Progenitor cell of endocrine pancreas (in vitro differentiated cells): ENCODE measurements at regions not wholly inside any gene's neighbourhood (a gene's known extent, or its start where the extent isn't known, plus 50 kb on each side); places are given as distances from the start of the nearest gene placed in this dataset.

ENCODE experiments used
- DNase-seq: peaks from one replicate; pipeline ENCODE4 v3.0.0; 2021; ENCODE audit warnings: low spot score; ENCODE audit not compliant: unreplicated experiment
- H3K27ac Mint-ChIP-seq: 2 replicates; pipeline ENCODE4 v1.8.0; 2021; ENCODE audit warnings: mild to moderate bottlenecking, moderate library complexity, mixed read lengths
- H3K27me3 Mint-ChIP-seq: 2 replicates; pipeline ENCODE4 v1.8.0; 2021; ENCODE audit warnings: mixed read lengths
- H3K36me3 Mint-ChIP-seq: 2 replicates; pipeline ENCODE4 v1.8.0; 2022; ENCODE audit warnings: mixed read lengths; ENCODE audit not compliant: insufficient read depth
- H3K4me1 Mint-ChIP-seq: 2 replicates; pipeline ENCODE4 v1.8.0; 2021; ENCODE audit warnings: low read depth, mixed read lengths
- H3K4me3 Mint-ChIP-seq: 2 replicates; pipeline ENCODE4 v1.8.0; 2021; ENCODE audit warnings: low read depth, mild to moderate bottlenecking, moderate library complexity, mixed read lengths
- H3K9me3 Mint-ChIP-seq: 2 replicates; pipeline ENCODE4 v1.8.0; 2021; ENCODE audit warnings: low read depth, mixed read lengths
- CTCF ChIP-seq: fragments of 200-600 bp; sonication (generic); IDR thresholded peaks from one replicate; pipeline ENCODE4 v1.5.0; 2021; ENCODE audit warnings: antibody characterized with exemption, mild to moderate bottlenecking; ENCODE audit not compliant: unreplicated experiment

DNA sequence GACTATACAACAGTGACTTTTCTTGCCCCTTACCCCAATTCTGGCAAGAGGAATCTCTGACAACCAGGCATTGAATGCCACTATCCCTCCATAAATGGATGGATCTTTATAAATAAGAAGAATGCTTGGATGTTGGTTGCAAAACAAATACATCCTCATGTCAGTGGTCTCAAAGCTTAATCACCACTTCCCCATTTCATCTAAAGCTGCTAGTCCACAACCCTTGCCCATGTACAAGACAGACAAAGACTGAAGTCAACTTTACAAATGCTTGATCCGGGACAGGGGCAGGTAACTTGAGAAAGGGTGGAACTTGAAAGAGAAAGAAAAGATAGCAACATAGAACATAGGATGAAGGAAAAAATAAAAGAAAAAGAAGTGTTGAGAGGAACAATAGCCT, 540.5 kb upstream of the NOX3 start:
- Mint-ChIP-seq H3K9me3 (peaks cover 5% of the 10 kb centered on the region), H3K36me3 (no peaks in the 10 kb centered on the region), H3K27ac (no peak overlapping the region), H3K4me1 (no peaks in the 10 kb centered on the region), H3K4me3 (no peak overlapping the region), H3K27me3 (no peaks in the 10 kb centered on the region)
- no peak for TF ChIP-seq CTCF
- DNase-seq = no peak

GRCh38 chr6:155995281-155995680, 539.6 kb upstream of the NOX3 start:
- no peak overlapping the region for H3K4me3 Mint-ChIP-seq
- H3K9me3 Mint-ChIP-seq = peaks cover 5% of the 10 kb centered on the region
- H3K27me3 Mint-ChIP-seq = no peaks in the 10 kb centered on the region
- no peaks in the 10 kb centered on the region for H3K4me1 Mint-ChIP-seq
- DNase-seq = no peak
- TF ChIP-seq CTCF = no peak
- no peaks in the 10 kb centered on the region for H3K36me3 Mint-ChIP-seq
- H3K27ac Mint-ChIP-seq = no peak overlapping the region

DNA sequence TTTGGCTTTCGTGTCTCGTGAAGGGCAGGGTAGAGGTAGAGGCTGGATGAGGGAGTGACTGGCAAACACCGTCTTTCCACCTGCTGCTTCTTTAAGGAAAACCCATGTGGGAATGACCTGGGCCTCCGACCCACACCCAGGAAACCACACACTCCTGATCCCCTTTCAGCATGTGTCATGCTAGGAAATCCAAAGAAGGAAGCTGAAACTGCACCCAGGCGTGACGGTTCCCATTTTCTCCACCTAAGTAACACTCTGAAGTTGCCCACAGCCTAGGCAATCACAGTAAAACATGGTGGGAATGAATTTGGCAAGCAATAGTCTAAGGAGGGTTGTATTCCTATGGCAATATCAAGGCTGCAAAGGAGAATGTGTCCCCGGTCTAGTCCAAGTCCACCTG, 538.4 kb upstream of the NOX3 start:
- no peak for DNase-seq
- H3K27me3 Mint-ChIP-seq = no peaks in the 10 kb centered on the region
- no peak overlapping the region for H3K4me3 Mint-ChIP-seq
- no peaks in the 10 kb centered on the region for H3K4me1 Mint-ChIP-seq
- peaks cover 5% of the 10 kb centered on the region for H3K9me3 Mint-ChIP-seq
- no peak overlapping the region for H3K27ac Mint-ChIP-seq
- H3K36me3 Mint-ChIP-seq = no peaks in the 10 kb centered on the region
- TF ChIP-seq CTCF = no peak

GRCh38 chr6:155993240-155993639, 537.6 kb upstream of the NOX3 start:
- H3K4me1 Mint-ChIP-seq = no peaks in the 10 kb centered on the region

GRCh38 chr6:155985660-155986138, 530.1 kb upstream of the NOX3 start:
- Mint-ChIP-seq H3K27me3 (no peaks in the 10 kb centered on the region), H3K4me3 (no peak overlapping the region), H3K36me3 (no peaks in the 10 kb centered on the region), H3K9me3 (no peaks in the 10 kb centered on the region), H3K4me1 (no peaks in the 10 kb centered on the region), H3K27ac (no peak overlapping the region)
- DNase-seq = no peak
- no peak for TF ChIP-seq CTCF

More at GRCh38 chr6:155993240-155993639, 537.6 kb upstream of the NOX3 start:
- Mint-ChIP-seq H3K27ac (no peak overlapping the region), H3K36me3 (no peaks in the 10 kb centered on the region), H3K27me3 (no peaks in the 10 kb centered on the region), H3K9me3 (peaks cover 5% of the 10 kb centered on the region), H3K4me3 (no peak overlapping the region)
- TF ChIP-seq CTCF = no peak
- DNase-seq = no peak

DNA sequence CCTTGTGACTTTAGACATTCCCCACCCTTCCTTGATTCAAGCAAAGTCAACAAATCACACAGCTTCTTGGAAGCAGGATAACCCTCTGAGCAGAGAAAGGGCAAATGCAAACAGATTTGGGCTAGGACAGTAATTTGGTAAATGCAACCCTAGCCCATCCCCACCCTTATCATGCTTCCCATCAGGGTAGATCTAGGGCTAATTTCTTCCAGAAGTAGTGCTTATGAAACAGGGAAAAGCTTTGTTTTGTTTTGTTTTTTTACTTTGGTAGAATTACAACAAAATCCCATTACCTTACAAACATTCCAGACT, 525.1 kb upstream of the NOX3 start:
- Mint-ChIP-seq H3K9me3 (no peaks in the 10 kb centered on the region), H3K27ac (no peak overlapping the region), H3K4me1 (no peaks in the 10 kb centered on the region), H3K27me3 (peaks cover 3% of the 10 kb centered on the region), H3K4me3 (no peak overlapping the region), H3K36me3 (no peaks in the 10 kb centered on the region)
- DNase-seq = no peak
- TF ChIP-seq CTCF = no peak
